ENCODE measurements at regions not wholly inside any gene's neighbourhood (a gene's known extent, or its start where the extent isn't known, plus 50 kb on each side); places are given as distances from the start of the nearest gene placed in this dataset.

DNA sequence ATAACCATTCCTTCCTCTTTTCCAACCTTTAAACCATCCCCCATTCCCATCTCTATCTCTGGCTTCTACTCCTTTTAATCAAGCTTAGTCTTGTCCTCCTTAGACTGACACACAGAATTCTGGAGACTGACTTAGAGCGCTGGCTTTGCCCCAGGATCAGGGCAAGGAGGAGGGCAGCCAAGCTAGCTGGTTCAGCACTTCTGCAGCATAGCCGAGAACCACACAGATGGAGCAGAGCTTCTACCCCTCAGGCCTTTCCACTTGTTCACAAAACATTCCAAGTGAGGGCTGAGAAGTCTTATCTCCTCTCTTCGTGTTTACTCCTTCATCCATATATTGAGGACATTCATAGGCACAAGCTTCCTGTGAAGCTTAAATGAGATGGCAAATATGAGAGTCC is 246.5 kb upstream of the PEX5L start:
- Mint-ChIP-seq H3K4me3 (no peak overlapping the region), H3K27ac (no peak overlapping the region), H3K4me1 (no peaks in the 10 kb centered on the region), H3K36me3 (ENCODE audit: low read depth) (no peaks in the 10 kb centered on the region), H3K27me3 (no peaks in the 10 kb centered on the region), H3K9me3 (no peaks in the 10 kb centered on the region)
- no peak for ATAC-seq
- DNase-seq = no peak

DNA sequence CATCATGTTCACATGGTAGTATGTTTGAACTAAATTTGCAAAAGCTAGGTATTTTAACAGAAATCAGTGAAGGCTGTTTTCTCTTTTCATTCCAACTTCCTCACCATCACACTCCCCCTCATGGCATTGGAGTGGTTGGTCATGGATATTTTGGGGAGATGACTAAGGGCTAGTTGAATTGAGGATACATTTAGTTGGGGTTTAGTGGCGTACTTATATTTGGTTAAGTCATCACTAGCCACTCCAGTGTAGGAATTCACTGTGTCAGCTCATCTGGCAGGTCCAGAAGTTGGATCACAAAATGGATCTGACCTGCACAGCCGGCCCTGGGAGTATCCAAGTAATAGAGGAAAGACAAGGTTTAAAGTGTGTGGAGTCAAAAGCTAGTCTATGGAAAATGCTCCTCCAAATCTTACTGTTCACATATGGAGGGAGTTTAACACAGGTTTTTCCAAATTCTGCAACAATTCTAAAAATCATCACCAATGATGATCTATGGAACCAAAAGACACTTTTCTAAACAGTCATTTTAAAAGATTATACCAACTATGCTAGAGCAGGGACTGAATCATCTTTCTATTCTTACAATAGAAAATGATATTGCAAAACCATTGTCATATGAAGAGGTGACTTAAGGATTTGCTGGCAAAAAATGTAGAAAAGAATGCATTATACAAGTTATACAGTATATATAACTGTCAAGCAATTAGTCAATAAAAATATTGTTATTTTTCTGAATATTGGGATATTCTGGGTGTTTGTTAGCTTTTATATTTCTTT is 247.8 kb upstream of the PEX5L start:
- H3K36me3 Mint-ChIP-seq (ENCODE audit: low read depth) = no peaks in the 10 kb centered on the region
- H3K9me3 Mint-ChIP-seq = no peaks in the 10 kb centered on the region
- no peak for DNase-seq
- H3K27me3 Mint-ChIP-seq = no peaks in the 10 kb centered on the region
- ATAC-seq = no peak
- no peak overlapping the region for H3K27ac Mint-ChIP-seq
- no peaks in the 10 kb centered on the region for H3K4me1 Mint-ChIP-seq
- H3K4me3 Mint-ChIP-seq = no peak overlapping the region

DNA sequence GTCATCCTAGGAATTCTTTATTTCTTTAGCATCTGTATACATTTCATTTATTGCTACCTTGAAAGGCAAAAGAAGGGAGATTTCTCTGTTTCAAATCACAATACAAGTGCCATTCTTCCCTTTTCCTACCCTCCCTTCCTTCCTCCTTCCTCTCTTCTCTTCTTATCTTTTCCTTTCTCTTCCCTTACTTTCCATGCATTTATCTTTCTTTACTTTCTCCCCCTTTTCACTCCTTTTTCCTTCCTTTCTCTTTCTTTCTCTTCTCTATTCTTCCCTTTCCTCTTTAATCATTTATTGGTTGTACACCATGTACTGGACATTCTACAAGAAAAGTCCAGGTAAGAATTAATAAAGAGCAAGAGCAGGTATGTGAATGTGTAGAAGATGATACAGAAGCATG is 251.0 kb upstream of the PEX5L start:
- DNase-seq = no peak
- Mint-ChIP-seq H3K36me3 (ENCODE audit: low read depth) (no peaks in the 10 kb centered on the region), H3K4me3 (no peak overlapping the region), H3K27ac (no peak overlapping the region), H3K27me3 (no peaks in the 10 kb centered on the region), H3K4me1 (no peaks in the 10 kb centered on the region), H3K9me3 (no peaks in the 10 kb centered on the region)
- no peak for ATAC-seq

DNA sequence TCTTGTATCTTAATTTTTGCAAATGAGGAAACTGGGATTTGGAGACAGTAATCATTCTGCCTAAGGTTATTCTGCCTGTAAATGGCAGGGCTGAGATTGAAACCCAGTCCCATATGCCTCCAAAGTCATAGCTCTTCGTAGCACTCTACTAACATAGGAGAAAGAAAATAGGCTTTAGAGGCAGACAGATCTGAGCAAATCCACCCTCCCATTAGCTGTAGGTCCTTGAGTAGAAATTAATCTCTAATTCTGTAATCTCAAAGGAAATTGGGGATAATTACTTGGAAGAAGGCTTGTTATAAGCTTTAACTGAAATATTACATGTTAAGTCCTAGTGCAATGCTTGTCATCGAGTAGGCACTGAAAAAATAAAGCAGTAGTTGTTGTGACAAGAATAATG is 252.1 kb upstream of the PEX5L start:
- ATAC-seq (no peak), DNase-seq (no peak)
- H3K4me3 Mint-ChIP-seq = no peak overlapping the region
- H3K9me3 Mint-ChIP-seq = no peaks in the 10 kb centered on the region
- H3K4me1 Mint-ChIP-seq = no peaks in the 10 kb centered on the region
- H3K27me3 Mint-ChIP-seq = no peaks in the 10 kb centered on the region
- H3K36me3 Mint-ChIP-seq (ENCODE audit: low read depth) = no peaks in the 10 kb centered on the region
- H3K27ac Mint-ChIP-seq = no peak overlapping the region

DNA sequence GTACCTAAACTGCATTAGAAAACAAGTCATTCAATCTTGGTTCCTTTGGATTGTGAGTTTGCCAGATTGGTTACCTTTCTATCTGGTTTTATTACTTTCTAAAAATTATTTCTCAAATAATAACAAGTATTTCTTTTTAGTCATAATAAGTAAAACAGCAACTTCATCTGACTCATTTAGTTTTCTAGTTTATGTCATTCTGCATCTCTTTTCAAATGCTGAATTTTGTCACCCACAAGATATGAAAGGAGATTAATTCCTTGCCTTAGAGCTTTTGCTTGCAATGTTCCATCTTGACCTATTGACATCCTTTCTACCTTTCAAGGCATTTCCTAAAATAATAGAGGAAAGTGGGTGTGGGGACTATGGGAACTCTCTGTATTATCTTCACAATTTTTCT is 253.6 kb upstream of the PEX5L start:
- ATAC-seq (no peak), DNase-seq (no peak)
- no peak overlapping the region for H3K4me3 Mint-ChIP-seq
- H3K27ac Mint-ChIP-seq = no peak overlapping the region
- H3K27me3 Mint-ChIP-seq = no peaks in the 10 kb centered on the region
- H3K36me3 Mint-ChIP-seq (ENCODE audit: low read depth) = no peaks in the 10 kb centered on the region
- no peaks in the 10 kb centered on the region for H3K4me1 Mint-ChIP-seq
- H3K9me3 Mint-ChIP-seq = no peaks in the 10 kb centered on the region

DNA sequence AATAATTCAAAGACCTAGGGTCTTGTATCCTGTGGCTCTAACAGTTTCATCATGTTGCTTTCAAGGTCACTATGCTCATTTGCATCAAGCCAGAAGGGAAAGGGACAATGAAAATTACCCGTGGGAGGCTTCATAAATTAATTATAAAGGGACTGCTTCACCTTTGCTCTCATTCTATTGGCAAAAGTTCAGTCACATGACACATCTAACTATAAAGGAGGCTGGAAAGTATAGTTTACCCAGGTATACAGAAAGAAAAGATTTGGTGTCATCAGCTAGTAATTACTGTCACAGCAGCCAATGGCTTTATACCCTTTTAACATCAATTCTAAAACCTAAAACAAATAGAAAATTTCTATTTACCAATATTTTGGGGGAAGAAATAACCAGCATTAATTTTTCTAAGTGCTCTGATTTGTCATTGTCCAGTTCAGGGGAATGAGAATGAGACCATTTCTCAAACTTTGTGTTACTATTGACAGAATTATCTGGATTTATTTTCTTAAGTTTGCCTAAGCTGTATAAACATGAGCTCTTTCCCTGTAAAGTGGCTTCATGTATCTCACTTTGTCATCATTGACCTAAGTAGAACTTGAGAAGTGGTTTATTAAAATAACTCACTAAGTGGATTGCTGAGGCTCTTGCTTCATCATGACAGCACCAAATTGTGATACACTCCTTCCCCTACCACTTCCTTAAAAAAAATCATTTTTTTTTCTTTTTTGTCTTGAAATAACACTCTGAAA is 257.7 kb upstream of the PEX5L start:
- Mint-ChIP-seq H3K9me3 (no peaks in the 10 kb centered on the region), H3K4me1 (no peaks in the 10 kb centered on the region), H3K36me3 (ENCODE audit: low read depth) (no peaks in the 10 kb centered on the region), H3K27me3 (peaks cover 2% of the 10 kb centered on the region), H3K4me3 (no peak overlapping the region), H3K27ac (no peak overlapping the region)
- DNase-seq = no peak
- ATAC-seq = no peak

DNA sequence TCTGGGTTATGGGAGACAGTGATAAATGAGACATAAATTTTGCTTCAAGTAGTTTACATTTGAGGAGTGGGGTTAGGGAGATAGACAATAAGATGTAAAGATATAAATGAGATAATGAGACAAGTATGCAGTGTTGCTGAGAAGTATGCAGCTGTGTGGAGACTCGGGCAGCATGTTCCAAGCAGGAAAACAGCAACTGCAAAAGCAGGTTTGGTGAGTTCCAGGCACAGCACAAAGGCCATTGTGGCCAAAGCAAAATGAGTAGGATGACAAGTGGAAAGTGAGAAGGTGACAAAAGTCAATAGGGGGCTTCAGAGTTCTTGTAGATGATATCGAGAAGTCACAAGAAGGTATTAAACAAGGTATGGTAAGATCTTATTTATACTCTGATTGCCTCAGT is 259.1 kb upstream of the PEX5L start:
- no peaks in the 10 kb centered on the region for H3K9me3 Mint-ChIP-seq
- no peaks in the 10 kb centered on the region for H3K4me1 Mint-ChIP-seq
- no peak for DNase-seq
- peaks cover 2% of the 10 kb centered on the region for H3K27me3 Mint-ChIP-seq
- no peak for ATAC-seq
- H3K4me3 Mint-ChIP-seq = no peak overlapping the region
- H3K27ac Mint-ChIP-seq = no peak overlapping the region
- no peaks in the 10 kb centered on the region for H3K36me3 Mint-ChIP-seq (ENCODE audit: low read depth)

DNA sequence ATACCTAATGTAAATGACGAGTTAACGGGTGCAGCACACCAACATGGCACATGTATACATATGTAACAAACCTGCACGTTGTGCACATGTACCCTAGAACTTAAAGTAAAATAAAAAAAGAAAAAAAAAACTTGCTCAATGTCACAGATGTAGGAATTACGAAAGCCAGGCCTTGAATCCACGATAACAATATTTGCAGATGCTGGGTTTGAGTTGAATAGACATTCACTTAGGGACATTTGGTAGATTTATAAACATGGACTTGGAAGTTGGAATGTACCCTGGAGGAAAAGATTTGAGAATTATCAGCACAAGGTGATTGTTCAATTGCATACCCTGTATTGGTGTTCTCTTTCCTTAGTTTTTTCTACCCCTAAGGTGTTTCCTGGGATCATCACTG is 260.2 kb upstream of the PEX5L start:
- peaks cover 2% of the 10 kb centered on the region for H3K27me3 Mint-ChIP-seq
- ATAC-seq (no peak), DNase-seq (no peak)
- no peaks in the 10 kb centered on the region for H3K36me3 Mint-ChIP-seq (ENCODE audit: low read depth)
- H3K27ac Mint-ChIP-seq = no peak overlapping the region
- H3K9me3 Mint-ChIP-seq = no peaks in the 10 kb centered on the region
- no peak overlapping the region for H3K4me3 Mint-ChIP-seq
- no peaks in the 10 kb centered on the region for H3K4me1 Mint-ChIP-seq

DNA sequence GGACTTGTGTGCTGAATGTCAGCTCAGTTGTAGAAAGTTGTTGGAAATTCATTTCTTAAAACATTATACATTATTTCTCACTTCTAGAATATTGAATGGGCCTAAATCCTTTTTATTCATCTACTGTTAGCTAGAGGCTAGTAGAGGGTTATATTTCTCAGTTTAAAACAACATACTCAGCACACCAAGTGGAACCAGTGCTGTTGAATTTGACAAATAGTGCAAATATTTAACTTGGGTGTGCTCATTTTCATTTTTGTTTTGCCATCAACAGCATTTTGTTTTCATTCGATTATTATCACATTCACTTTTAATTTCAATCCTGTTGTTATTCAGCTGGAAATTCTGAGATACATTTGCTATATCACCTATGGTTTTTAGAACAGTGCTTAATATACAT is 269.4 kb upstream of the PEX5L start:
- DNase-seq (no peak), ATAC-seq (no peak)
- Mint-ChIP-seq H3K4me1 (no peaks in the 10 kb centered on the region), H3K36me3 (ENCODE audit: low read depth) (no peaks in the 10 kb centered on the region), H3K4me3 (no peak overlapping the region), H3K27me3 (no peaks in the 10 kb centered on the region), H3K9me3 (no peaks in the 10 kb centered on the region), H3K27ac (no peak overlapping the region)

DNA sequence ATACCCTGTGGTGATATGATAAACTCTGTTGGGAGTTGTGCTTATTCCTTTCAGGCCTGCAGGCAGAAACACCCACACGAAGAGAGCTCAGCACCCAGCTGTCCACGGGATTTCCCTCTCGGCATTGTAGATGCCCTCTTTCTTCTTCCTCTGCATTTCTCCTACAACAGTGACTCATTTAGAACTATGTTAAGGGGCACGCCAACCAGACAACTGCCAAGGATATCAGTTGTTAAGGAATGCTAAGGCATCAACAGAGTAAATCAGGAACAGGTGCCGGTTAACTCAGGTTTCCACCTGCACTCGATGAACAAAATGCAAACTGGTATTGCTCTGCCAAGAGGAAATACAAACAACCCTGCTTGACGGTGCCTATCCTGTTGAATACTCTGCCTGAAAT is 270.0 kb upstream of the PEX5L start:
- DNase-seq = no peak
- Mint-ChIP-seq H3K9me3 (no peaks in the 10 kb centered on the region), H3K36me3 (ENCODE audit: low read depth) (no peaks in the 10 kb centered on the region), H3K27ac (no peak overlapping the region), H3K4me1 (no peaks in the 10 kb centered on the region), H3K4me3 (no peak overlapping the region), H3K27me3 (no peaks in the 10 kb centered on the region)
- no peak for ATAC-seq

DNA sequence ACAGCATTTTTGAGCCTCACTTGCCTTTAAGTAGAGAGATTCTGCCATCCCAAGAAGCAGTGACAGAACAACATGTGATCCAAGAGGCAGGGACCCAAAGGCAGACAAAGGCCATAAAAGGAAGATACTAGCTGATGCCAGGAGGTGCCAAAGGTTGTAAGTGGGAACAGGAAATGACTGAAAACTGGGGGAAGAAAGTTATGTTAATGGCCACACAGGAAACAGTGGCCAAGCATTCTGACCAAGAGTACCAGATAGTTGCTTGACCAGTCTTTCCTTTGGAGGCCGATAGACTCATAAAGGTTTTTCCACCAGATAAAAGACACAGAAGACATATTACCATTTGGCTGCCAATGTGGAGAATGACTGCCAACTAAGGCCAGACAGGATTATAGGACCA is 274.5 kb upstream of the PEX5L start:
- no peak overlapping the region for H3K27ac Mint-ChIP-seq
- H3K9me3 Mint-ChIP-seq = no peaks in the 10 kb centered on the region
- ATAC-seq (no peak), DNase-seq (no peak)
- no peaks in the 10 kb centered on the region for H3K4me1 Mint-ChIP-seq
- no peaks in the 10 kb centered on the region for H3K36me3 Mint-ChIP-seq (ENCODE audit: low read depth)
- no peaks in the 10 kb centered on the region for H3K27me3 Mint-ChIP-seq
- H3K4me3 Mint-ChIP-seq = no peak overlapping the region

DNA sequence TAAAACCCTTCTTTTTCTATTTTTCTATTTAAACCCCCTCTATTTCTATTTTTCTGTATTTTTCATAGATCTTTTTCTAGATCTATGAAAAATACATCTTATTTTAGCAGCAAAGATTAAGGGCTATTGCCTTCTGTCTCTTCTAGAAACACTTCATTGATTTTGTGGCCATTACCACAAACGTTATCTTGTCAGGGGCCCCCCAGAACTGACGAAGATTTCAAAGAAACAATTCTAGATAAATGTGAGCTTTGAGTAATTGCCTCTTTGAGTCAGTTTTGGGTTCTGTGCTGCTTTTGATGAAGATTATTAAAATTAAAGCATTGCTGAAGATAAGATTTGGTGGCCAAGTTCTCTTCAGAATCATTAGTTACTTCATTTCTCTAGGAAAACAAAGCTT is 279.6 kb upstream of the PEX5L start:
- no peaks in the 10 kb centered on the region for H3K36me3 Mint-ChIP-seq (ENCODE audit: low read depth)
- H3K27me3 Mint-ChIP-seq = no peaks in the 10 kb centered on the region

DNA sequence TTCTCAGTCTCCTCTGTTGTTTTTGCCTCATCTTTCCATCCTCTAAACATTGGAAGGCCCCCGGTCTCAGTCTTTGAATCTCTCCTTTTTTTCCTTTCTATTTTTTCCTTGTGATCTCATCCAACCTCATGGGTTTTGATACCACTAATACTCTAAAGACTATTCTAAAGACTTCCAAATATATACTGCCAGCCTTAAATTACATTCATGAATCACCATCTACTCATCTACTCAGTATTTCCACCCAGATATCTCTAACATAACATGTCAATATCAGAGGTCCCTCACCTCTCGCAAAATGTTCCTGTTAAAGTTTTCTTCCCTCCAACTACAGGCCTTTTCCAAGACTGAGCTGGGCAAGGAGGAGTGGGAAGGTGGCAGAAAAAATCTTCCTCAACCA is 282.5 kb upstream of the TTC14 start:
- Mint-ChIP-seq H3K27me3 (no peaks in the 10 kb centered on the region), H3K9me3 (peaks cover 1% of the 10 kb centered on the region), H3K4me1 (no peaks in the 10 kb centered on the region), H3K27ac (no peak overlapping the region), H3K36me3 (ENCODE audit: low read depth) (no peaks in the 10 kb centered on the region), H3K4me3 (no peak overlapping the region)
- DNase-seq (no peak), ATAC-seq (no peak)

More for the DNA sequence above, 279.6 kb upstream of the PEX5L start:
- Mint-ChIP-seq H3K27ac (no peak overlapping the region), H3K4me3 (no peak overlapping the region), H3K4me1 (no peaks in the 10 kb centered on the region), H3K9me3 (no peaks in the 10 kb centered on the region)
- DNase-seq (no peak), ATAC-seq (no peak)

DNA sequence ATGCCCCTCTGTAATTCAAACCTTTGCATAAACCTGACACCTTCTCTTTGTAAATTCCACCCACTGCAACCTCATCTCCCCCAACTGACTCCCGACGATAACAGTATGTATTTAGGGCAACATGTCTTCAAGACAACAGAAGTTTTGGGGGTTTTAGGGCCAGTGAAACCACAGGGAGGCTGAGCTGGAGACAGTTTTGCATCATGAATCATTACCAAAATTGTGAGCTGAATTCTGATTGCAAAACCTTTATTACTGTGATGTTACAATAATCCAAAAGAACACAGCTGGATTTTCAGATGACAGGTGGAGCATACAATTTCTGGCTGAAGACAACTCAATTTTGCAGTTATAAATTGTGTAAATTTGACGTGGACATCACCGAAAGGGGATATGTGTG is 281.3 kb upstream of the TTC14 start:
- Mint-ChIP-seq H3K27me3 (no peaks in the 10 kb centered on the region), H3K4me3 (no peak overlapping the region), H3K4me1 (no peaks in the 10 kb centered on the region), H3K27ac (no peak overlapping the region), H3K9me3 (peaks cover 4% of the 10 kb centered on the region), H3K36me3 (ENCODE audit: low read depth) (no peaks in the 10 kb centered on the region)
- ATAC-seq = no peak
- DNase-seq = no peak

DNA sequence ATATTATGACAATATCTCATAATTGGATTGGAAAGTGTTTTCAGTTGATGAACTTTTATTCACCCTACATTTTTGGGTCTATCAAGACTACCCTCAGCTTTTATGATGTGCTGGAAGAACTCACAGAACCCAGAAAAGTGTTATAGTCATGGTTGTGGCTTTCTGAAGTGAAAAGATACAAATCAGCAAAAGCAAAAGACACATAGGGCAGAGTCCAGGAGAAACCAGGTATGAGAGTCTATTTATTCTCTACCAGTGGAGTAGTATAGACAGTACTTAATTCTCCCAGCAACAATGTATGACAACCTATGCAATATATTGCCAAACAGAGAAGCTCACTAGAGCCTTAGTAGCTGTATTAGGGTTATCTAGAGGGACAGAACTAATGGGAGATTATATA is 280.4 kb upstream of the TTC14 start:
- Mint-ChIP-seq H3K9me3 (peaks cover 4% of the 10 kb centered on the region), H3K4me3 (no peak overlapping the region), H3K4me1 (no peaks in the 10 kb centered on the region), H3K36me3 (ENCODE audit: low read depth) (no peaks in the 10 kb centered on the region), H3K27me3 (no peaks in the 10 kb centered on the region), H3K27ac (no peak overlapping the region)
- no peak for ATAC-seq
- no peak for DNase-seq

Measured in activated naive CD8-positive, alpha-beta T cell treated with anti-CD3 and anti-CD28 coated beads, Interleukin-2, amount 50 U/mL, for 24 hours (primary cell).